Stimulated activated CD4-positive, alpha-beta T cell treated with anti-CD3 and anti-CD28 coated beads, Interleukin-12 subunit alpha, Interleukin-12 subunit beta, amount 100 ng/mL, for 4 hours (primary cell): ENCODE measurements at regions not wholly inside any gene's neighbourhood (a gene's known extent, or its start where the extent isn't known, plus 50 kb on each side); places are given as distances from the start of the nearest gene placed in this dataset.
"Not testable (repeated sequence)": the region's sequence is repeated elsewhere in the genome, so short reads cannot be mapped to it uniquely, and the experiment has no call there.

Source experiments
- DNase-seq: peaks from one replicate; pipeline ENCODE4 v3.0.0-alpha.2; 2020

- DNase-seq = no peak
These were observed 126.5 kb downstream of the TMEM30B start for GRCh38 chr14:61154641-61155040.

GRCh38 chr14:61153914-61154545, 127.1 kb downstream of the TMEM30B start:
- no peak for DNase-seq

GRCh38 chr14:61153431-61153830, 127.7 kb downstream of the TMEM30B start:
- no peak for DNase-seq

GRCh38 chr14:61152851-61153364, 128.2 kb downstream of the TMEM30B start:
- no peak for DNase-seq

- no peak for DNase-seq
These were observed 129.9 kb downstream of the TMEM30B start for GRCh38 chr14:61151251-61151650.

- no peak for DNase-seq
These were observed 130.3 kb downstream of the TMEM30B start for GRCh38 chr14:61150851-61151250.

GRCh38 chr14:61149896-61150295, 131.2 kb downstream of the TMEM30B start:
- DNase-seq = no peak

- DNase-seq = no peak
These were observed 132.3 kb downstream of the TMEM30B start for GRCh38 chr14:61148742-61149350.

GRCh38 chr14:61147831-61148549, 133.1 kb downstream of the TMEM30B start:
- no peak for DNase-seq

- no peak for DNase-seq
These were observed 133.7 kb downstream of the TMEM30B start for GRCh38 chr14:61147381-61147821.

GRCh38 chr14:61146899-61147298, 134.2 kb downstream of the TMEM30B start:
- DNase-seq = no peak

GRCh38 chr14:61145903-61146481, 135.1 kb downstream of the TMEM30B start:
- DNase-seq = no peak

GRCh38 chr14:61145034-61145902, 135.9 kb downstream of the TMEM30B start:
- no peak for DNase-seq

- DNase-seq = not testable (repeated sequence)
These were observed 136.8 kb downstream of the TMEM30B start for GRCh38 chr14:61144117-61145033.

- no peak for DNase-seq
These were observed 140.3 kb downstream of the TMEM30B start for GRCh38 chr14:61140872-61141271.

GRCh38 chr14:61140271-61140670, 140.9 kb downstream of the TMEM30B start:
- DNase-seq = no peak

- DNase-seq = no peak
These were observed 142.0 kb downstream of the TMEM30B start for GRCh38 chr14:61139006-61139599.

GRCh38 chr14:61132894-61133293, 148.2 kb downstream of the TMEM30B start:
- DNase-seq = no peak

GRCh38 chr14:61132336-61132735, 148.8 kb downstream of the TMEM30B start:
- no peak for DNase-seq

GRCh38 chr14:61130512-61131260, 149.6 kb downstream of the SLC38A6 start:
- no peak for DNase-seq
